K562 (cell line): ENCODE measurements at regions not wholly inside any gene's neighbourhood (a gene's known extent, or its start where the extent isn't known, plus 50 kb on each side); places are given as distances from the start of the nearest gene placed in this dataset.

ENCODE experiments used
- ATAC-seq: fragments of 200-7000 bp; cut with Tn5 transposase; 3 replicates; pipeline ENCODE4 v1.9.1; 2020; ENCODE audit warnings: moderate library complexity
- BruUV-seq: library from RNA; stranded (reverse); fragments of 400-500 nt; replicated peaks from 2 replicates; lab custom pipeline; 2021; lab: Mats Ljungman, UMichigan
- CTCF ChIA-PET: fragments of 300-600 bp; formaldehyde crosslinking; extraction: SDS; loops from one replicate; lab custom pipeline; 2021; ENCODE audit warnings: low intra/inter-chr PET ratio; lab: Yijun Ruan, JAX
- POLR2A ChIA-PET: fragments of 300-600, 350-650 bp; sonication (Branson Sonifier 250); formaldehyde crosslinking; extraction: SDS; loops from one replicate; lab custom pipeline; 2021; ENCODE audit warnings: antibody characterized with exemption, inconsistent platforms; lab: Yijun Ruan, JAX
- DNase-seq, 4 experiments: peaks; one replicate each; pipeline versions ENCODE4 v3.0.0 to v3.0.0-alpha.2; 2011 to 2018; ENCODE audit warnings: low spot score in 3 of 4, mixed read lengths in 3 of 4; ENCODE audit errors: extremely low read depth in 1 of 4
- FAIRE-seq: peaks from 2 replicates; lab custom pipeline; 2011; peaks lifted over from hg19 to GRCh38; lab: Jason Lieb, UNC
- H2AFZ ChIP-seq: 2 replicates; pipeline ENCODE4 v1.6.0; 2011; ENCODE audit warnings: low read depth, low read length, control low read depth, inconsistent platforms
- H3K27ac ChIP-seq: fragments of 200-600 bp; 3 replicates; pipeline ENCODE4 v1.8.0; 2011; ENCODE audit warnings: low read depth, mild to moderate bottlenecking, control low read depth, inconsistent platforms, low read length, moderate library complexity, mixed read lengths; ENCODE audit errors: extremely low read depth
- H3K27me3 ChIP-seq, 2 experiments: fragments of 300-600 bp in 1 of 2; 2 replicates in 1 of 2; 3 replicates in 1 of 2; pipeline versions ENCODE4 v1.6.0 to v1.8.0; 2011; ENCODE audit warnings: inconsistent platforms in 2 of 2, low read length in 2 of 2, mild to moderate bottlenecking in 1 of 2, mixed read lengths in 1 of 2, moderate library complexity in 1 of 2; ENCODE audit not compliant: control insufficient read depth in 2 of 2, insufficient read depth in 2 of 2
- H3K36me3 ChIP-seq: fragments of 300-600 bp; 3 replicates; pipeline ENCODE4 v1.8.0; 2011; ENCODE audit warnings: mild to moderate bottlenecking, low read length, inconsistent platforms; ENCODE audit not compliant: control insufficient read depth, insufficient read depth
- H3K4me1 ChIP-seq, 2 experiments: fragments of 200-600 bp in 1 of 2; replicated peaks in 1 of 2; 2 replicates in 1 of 2; 3 replicates in 1 of 2; pipeline versions ENCODE4 v1.5.1 to v1.8.0; 2011; ENCODE audit warnings: inconsistent platforms in 2 of 2, low read length in 2 of 2, mild to moderate bottlenecking in 1 of 2, mixed read lengths in 1 of 2, moderate library complexity in 1 of 2; ENCODE audit not compliant: control insufficient read depth in 2 of 2, insufficient read depth in 2 of 2
- H3K4me2 ChIP-seq: 2 replicates; pipeline ENCODE4 v1.6.1; 2011; ENCODE audit warnings: low read length, control low read depth, inconsistent platforms, mixed read lengths; ENCODE audit not compliant: insufficient read depth
- H3K4me3 ChIP-seq: fragments of 200-600 bp; sonication (generic), shearing (Covaris generic); 2 replicates; pipeline ENCODE4 v1.5.1; 2016; ENCODE audit warnings: control low read depth, inconsistent platforms
- H3K79me2 ChIP-seq: fragments of 200-600 bp; 3 replicates; pipeline ENCODE4 v1.8.0; 2011; ENCODE audit warnings: low read length, inconsistent platforms; ENCODE audit not compliant: control insufficient read depth, insufficient read depth
- H3K9ac ChIP-seq, 2 experiments: 2 replicates each; pipeline versions ENCODE4 v1.6.0 to v1.6.1; 2011; ENCODE audit warnings: low read depth in 2 of 2, low read length in 2 of 2, control low read depth in 1 of 2, inconsistent platforms in 1 of 2, mild to moderate bottlenecking in 1 of 2, mixed read lengths in 1 of 2; ENCODE audit not compliant: insufficient read depth in 1 of 2
- H3K9me1 ChIP-seq: one replicate; pipeline ENCODE4 v1.6.0; 2011; ENCODE audit warnings: inconsistent platforms, mild to moderate bottlenecking, low read length, moderate library complexity; ENCODE audit not compliant: control insufficient read depth, insufficient read depth
- H3K9me3 ChIP-seq: replicated peaks from 2 replicates; pipeline ENCODE4 v1.5.1; 2011; ENCODE audit warnings: low read depth, low read length, inconsistent platforms; ENCODE audit not compliant: control insufficient read depth, insufficient read depth
- H4K20me1 ChIP-seq: replicated peaks from 2 replicates; pipeline ENCODE4 v1.6.1; 2011; ENCODE audit warnings: low read length, inconsistent platforms, mixed read lengths; ENCODE audit not compliant: control insufficient read depth, insufficient read depth
- ATF4 ChIP-seq: fragments of 450-650 bp; formaldehyde crosslinking; IDR thresholded peaks from 2 replicates; pipeline ENCODE4 v1.4.0; 2022; ENCODE audit warnings: mild to moderate bottlenecking, moderate library complexity
- BMI1 ChIP-seq: fragments of 150-350 bp; IDR thresholded peaks from 2 replicates; pipeline ENCODE4 v1.6.1; 2014; ENCODE audit warnings: low read length
- BRF2 ChIP-seq: IDR thresholded peaks from 3 replicates; pipeline ENCODE4 v1.6.1; 2011; ENCODE audit warnings: borderline replicate concordance, mild to moderate bottlenecking; ENCODE audit not compliant: insufficient read length, insufficient read depth
- E2F6 ChIP-seq, 2 experiments: IDR thresholded peaks; 2 replicates each; pipeline ENCODE4 v1.6.1; 2011; ENCODE audit warnings: borderline replicate concordance in 1 of 2, control low read depth in 1 of 2, low read depth in 1 of 2, low read length in 1 of 2, mild to moderate bottlenecking in 1 of 2, mixed read lengths in 1 of 2, moderate library complexity in 1 of 2; ENCODE audit not compliant: insufficient read depth in 1 of 2, insufficient read length in 1 of 2, poor library complexity in 1 of 2, severe bottlenecking in 1 of 2; ENCODE audit errors: extremely low read depth in 1 of 2
- FUS ChIP-seq: fragments of 200-400 bp; formaldehyde crosslinking; optimal IDR thresholded peaks from 2 replicates; pipeline ENCODE3; 2017; ENCODE audit warnings: low read depth, low read length
- GATAD2A ChIP-seq: fragments of 450-650 bp; IDR thresholded peaks from 2 replicates; pipeline ENCODE4 v1.6.1; 2017
- HOXB6 ChIP-seq: fragments of 250-450 bp; sonication (Bioruptor Pico); IDR thresholded peaks from 2 replicates; pipeline ENCODE4 v1.5.1; 2022; ENCODE audit warnings: mild to moderate bottlenecking, borderline replicate concordance
- MAFG ChIP-seq: fragments of 450-650 bp; conservative IDR thresholded peaks from 2 replicates; pipeline ENCODE4 v1.6.1; 2016; ENCODE audit warnings: missing genetic modification characterization, missing compliant biosample characterization
- MEIS2 ChIP-seq: fragments of 450-650 bp; IDR thresholded peaks from 2 replicates; pipeline ENCODE4 v1.6.1; 2014; ENCODE audit warnings: mild to moderate bottlenecking; ENCODE audit not compliant: partially characterized antibody
- NCOR1 ChIP-seq: fragments of 450-650 bp; IDR thresholded peaks from 2 replicates; pipeline ENCODE4 v1.6.1; 2016; ENCODE audit warnings: mild to moderate bottlenecking, moderate library complexity
- NELFE ChIP-seq: IDR thresholded peaks from 2 replicates; pipeline ENCODE4 v1.6.1; 2011; ENCODE audit warnings: mild to moderate bottlenecking; ENCODE audit not compliant: insufficient read depth, insufficient read length
- POLR2B ChIP-seq: fragments of 450-650 bp; IDR thresholded peaks from 2 replicates; pipeline ENCODE4 v1.6.1; 2018; ENCODE audit warnings: low read depth; ENCODE audit not compliant: partially characterized antibody
- RBBP5 ChIP-seq: fragments of 200-600 bp; sonication (generic); IDR thresholded peaks from 2 replicates; pipeline ENCODE4 v1.6.1; 2012; ENCODE audit warnings: borderline replicate concordance, mild to moderate bottlenecking, low read length, control low read depth, inconsistent platforms; ENCODE audit not compliant: insufficient read depth, poor library complexity, severe bottlenecking
- SMARCA5 ChIP-seq: fragments of 450-650 bp; IDR thresholded peaks from 2 replicates; pipeline ENCODE4 v1.6.1; 2016
- SPI1 ChIP-seq: IDR thresholded peaks from 2 replicates; pipeline ENCODE4 v1.6.1; 2011; ENCODE audit warnings: low read depth, low read length, control low read depth, borderline replicate concordance
- ZNF174 ChIP-seq: fragments of 250-450 bp; sonication (Bioruptor Pico); IDR thresholded peaks from 2 replicates; pipeline ENCODE4 v1.4.0; 2020; ENCODE audit warnings: mild to moderate bottlenecking
- ZNF3 ChIP-seq: fragments of 250-450 bp; sonication (Bioruptor Pico); IDR thresholded peaks from 2 replicates; pipeline ENCODE4 v1.5.0; 2021; ENCODE audit warnings: mild to moderate bottlenecking, moderate library complexity
- WGBS: fragments of 100-300 bp; shearing (Covaris generic); methylation state at CpG from one replicate; pipeline ENCODE4 v1.1.6; 2016; ENCODE audit warnings: low coverage, mixed read lengths; ENCODE audit not compliant: insufficient coverage; ENCODE audit errors: missing lambda C conversion rate; 5-methylcytosine and 5-hydroxymethylcytosine counted together
- in situ Hi-C: fragments of 300-500 bp; cut with MboI; formaldehyde crosslinking; loops from 4 replicates; pipeline ENCODE4 v1.15.0; 2018; ENCODE audit warnings: inconsistent platforms, mixed read lengths
- intact Hi-C: fragments of 100-400 bp; cut with micrococcal nuclease; formaldehyde crosslinking; loops from 2 replicates; pipeline ENCODE4 v1.14.2; 2022

GRCh38 chr22:34283844-34284243 is 363.6 kb upstream of the LARGE1 start:
- no peaks in the 10 kb centered on the region for H3K36me3 ChIP-seq
- ATAC-seq (no peak), FAIRE-seq (no peak), DNase-seq (no peak)
- no peaks in the 10 kb centered on the region for H3K9me3 ChIP-seq
- H3K4me3 ChIP-seq: no peak overlapping the region
- in situ Hi-C loops (no loop called here), intact Hi-C loops (no loop called here)
- no peaks in the 10 kb centered on the region for H3K9me1 ChIP-seq
- H3K4me2 ChIP-seq: no peak overlapping the region
- H4K20me1 ChIP-seq: no peaks in the 10 kb centered on the region
- H3K27me3 ChIP-seq: no peaks in the 10 kb centered on the region
- H2AFZ ChIP-seq: no peak overlapping the region
- no peak overlapping the region for H3K27ac ChIP-seq
- no peak overlapping the region for H3K9ac ChIP-seq
- WGBS: 0% methylated on average over 3 of the region's 3 CpGs
- ChIA-PET POLR2A (no interaction called here), CTCF (no interaction called here)
- TF ChIP-seq SMARCA5 (no peak), GATAD2A (no peak), NELFE (no peak), ZNF174 (no peak), FUS (no peak), BMI1 (no peak), E2F6 (IDR thresholded peaks at IDR 0.05; ENCODE audit: borderline replicate concordance in 1 of 2, extremely low read depth in 1 of 2, insufficient read depth in 1 of 2, insufficient read length in 1 of 2, low read depth in 1 of 2, low read length in 1 of 2, poor library complexity in 1 of 2, severe bottlenecking in 1 of 2) (no peak), RBBP5 (no peak), MEIS2 (no peak), ZNF3 (CRISPR knock-in tag) (no peak), MAFG (tag) (no peak), HOXB6 (CRISPR knock-in tag) (no peak), SPI1 (no peak), POLR2B (no peak), ATF4 (no peak), NCOR1 (no peak), BRF2 (no peak)
- no peaks in the 10 kb centered on the region for H3K4me1 ChIP-seq
- no peaks in the 10 kb centered on the region for H3K79me2 ChIP-seq
- no TSS peak for BruUV-seq
